ENCODE measurements at regions not wholly inside any gene's neighbourhood (a gene's known extent, or its start where the extent isn't known, plus 50 kb on each side); places are given as distances from the start of the nearest gene placed in this dataset.

DNA sequence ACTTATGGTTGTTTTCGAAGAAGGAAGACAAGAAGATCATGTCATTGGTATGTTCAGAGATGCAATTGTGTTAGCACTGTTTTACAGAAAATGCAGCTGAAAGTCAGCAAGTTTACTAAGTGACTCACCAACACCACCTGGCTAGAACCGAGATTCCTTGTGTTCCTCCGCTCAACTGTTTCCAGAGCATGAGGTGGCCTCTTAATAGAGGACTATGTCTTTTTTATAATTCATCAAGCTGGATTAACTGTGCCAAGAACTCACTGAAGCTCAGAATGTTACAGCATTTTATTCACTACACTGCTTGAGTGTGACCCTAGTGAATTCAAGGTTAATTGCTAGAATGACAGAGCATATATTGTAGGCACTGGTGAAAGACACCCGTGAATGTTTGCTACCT lies 1573.5 kb upstream of the TENM3 start:
- TF ChIP-seq POLR2A (IDR thresholded peaks at IDR 0.05; ENCODE audit: low read length) (no peak), GATA1 (IDR thresholded peaks at IDR 0.05; ENCODE audit: low read depth, low read length) (no peak)

Data from erythroblast (primary cell).